T-helper 2 cell (primary cell): ENCODE measurements at regions not wholly inside any gene's neighbourhood (a gene's known extent, or its start where the extent isn't known, plus 50 kb on each side); places are given as distances from the start of the nearest gene placed in this dataset.
"Not testable (repeated sequence)": the region's sequence is repeated elsewhere in the genome, so short reads cannot be mapped to it uniquely, and the experiment has no call there.

Source experiments
- DNase-seq, 5 experiments: peaks; one replicate each; pipeline versions ENCODE4 v3.0.0 to v3.0.0-alpha.2; 2012 to 2022

DNA sequence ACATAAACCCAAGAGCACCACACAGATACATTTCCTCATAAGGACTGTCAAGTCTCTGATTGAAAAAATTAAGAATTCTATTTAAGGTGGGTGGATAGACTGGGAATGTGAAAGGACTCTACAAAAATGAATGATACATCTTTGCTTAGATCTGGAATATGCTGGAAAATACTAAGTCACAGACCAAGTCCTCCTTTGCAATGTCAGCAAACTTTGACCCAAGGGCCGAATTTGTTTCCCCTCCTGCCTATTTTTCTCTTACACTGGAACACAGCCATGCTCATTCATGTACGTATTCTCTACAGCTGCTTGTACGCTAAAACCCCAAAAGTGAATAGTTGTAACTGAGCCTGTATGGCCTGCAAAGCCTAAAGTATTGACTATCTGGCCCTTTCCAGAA lies 180.7 kb downstream of the ADSS2 start:
- DNase-seq: no peak

DNA sequence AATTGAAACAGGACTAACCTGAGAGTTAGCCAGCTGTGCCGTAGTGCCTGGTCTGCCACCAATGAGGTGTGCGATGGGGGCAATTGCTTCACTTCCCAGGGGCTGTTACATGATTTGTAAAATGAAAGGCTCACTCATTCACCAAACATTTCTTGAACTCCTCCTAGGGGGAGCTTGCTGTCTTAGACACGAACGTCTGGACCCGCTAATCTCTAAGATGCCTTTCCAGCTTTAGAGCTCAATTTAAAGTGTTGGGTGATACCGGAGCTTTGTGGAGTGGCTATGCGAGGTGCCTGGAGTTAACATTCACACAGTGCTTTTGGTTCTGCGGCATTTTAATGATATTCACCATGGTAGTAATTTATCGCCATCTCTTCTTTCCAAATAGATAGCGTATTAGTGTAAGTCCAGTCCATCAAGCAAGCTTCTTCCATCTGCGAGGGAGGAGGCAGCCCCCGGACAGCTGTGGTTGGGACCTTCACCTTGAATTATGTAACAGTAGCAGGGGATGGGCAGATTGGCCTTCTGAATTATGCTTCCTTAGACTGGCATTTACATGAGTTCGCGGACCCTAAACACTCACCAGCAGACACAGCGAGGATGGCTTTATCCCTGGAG lies 179.9 kb downstream of the ADSS2 start:
- no peak for DNase-seq

DNA sequence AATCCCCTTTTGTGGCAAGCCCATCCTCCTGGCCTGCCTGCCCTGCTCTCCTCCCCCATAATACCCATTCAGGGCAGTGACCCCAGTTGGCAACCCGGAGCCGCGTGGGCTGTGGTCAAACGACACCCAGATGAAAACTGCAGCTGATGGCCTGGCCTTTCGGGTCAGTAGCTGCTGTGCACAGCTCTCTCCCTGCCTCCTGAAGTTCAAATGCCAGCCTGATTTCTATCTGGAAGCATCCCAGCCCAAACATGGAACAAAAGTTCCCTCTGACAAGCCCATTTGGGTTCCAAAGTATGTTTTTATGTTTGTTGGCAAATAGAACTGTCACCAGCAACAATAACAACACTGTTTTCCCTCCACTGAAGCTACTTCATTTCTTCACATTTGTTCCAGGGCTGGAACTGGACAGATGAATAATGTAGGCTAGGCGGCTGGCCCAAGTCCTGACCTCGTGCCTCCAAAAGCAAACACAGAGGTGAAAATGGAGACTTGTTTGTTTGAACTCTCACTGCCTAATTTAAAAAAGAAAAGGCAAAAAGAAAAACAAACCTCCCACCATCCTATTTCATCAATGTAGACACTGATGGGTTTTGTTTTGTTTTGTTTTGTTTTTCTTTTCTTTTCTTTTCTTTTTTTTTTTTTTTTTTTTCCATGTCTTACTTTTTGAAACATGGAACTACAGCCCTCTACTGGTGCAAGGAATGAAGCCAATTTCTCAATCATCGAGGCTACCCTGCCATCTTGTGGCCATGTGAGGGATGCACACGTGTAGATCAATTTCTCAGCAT lies 179.0 kb downstream of the ADSS2 start:
- peak in 4 of 5 experiments; percentile 29 to 75 (median 44) for DNase-seq

DNA sequence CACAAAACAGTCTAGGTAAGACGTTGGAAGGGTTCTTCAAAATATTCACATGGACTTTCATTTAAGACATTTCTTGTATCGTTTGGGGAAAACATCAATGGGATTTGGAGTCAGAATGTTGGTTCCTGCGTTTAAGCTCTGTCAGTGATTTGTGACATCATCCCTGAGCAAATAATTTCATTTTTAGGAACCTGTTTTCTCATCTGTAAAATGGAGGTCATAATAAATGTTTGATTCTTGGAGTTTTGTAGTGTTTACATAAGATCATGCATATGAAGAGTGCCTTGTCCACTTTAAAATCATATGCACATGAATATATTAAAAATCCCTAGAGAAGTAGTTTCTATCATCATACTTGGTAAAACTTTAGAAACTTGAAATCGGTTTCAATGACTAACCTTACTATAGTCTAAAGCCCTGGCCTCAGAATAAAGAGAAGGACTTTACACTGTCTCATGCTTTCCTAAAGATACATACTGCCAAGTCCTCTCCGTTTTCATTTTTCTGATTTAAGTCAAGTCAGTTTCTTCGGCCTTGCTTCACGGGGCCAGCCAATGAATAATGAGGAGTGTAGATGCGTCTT lies 178.4 kb downstream of the ADSS2 start:
- no peak for DNase-seq

DNA sequence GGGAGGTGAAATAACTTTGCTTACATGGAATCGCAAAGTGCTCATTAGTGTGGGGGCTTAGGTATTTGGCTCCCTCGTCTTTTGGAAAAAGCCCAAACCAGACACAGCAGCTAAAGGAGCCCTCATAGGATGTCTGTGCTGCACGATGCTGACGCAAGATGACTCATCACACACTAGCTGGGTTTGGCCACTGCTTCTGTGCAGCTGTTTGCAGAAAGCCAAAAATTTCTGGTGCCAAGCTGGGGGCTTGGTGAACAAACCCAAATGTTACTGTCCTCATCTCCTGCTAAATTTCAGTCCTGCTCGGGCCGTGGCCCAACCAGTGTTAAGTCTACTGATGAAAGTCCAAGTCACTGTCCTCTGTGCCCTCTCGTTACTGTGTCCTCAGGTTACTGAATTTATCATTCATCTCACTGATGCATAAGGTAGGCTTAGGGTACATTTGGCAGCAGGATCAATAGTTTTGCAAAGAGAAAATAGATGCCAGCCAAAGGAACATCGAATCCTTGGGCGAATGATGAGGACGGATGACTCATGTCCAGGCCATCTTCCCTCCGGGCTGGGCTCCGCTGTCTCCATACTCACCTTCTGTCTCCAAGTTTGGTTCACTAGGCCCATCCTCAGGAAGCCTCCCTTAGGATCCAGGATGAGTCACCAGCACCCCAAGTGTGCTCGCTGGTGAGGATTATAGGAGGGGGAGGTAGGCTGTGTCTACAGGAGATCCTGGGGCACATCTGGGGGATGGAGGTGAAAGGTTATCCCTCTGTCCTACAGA lies 177.7 kb downstream of the ADSS2 start:
- peak in 1 of 5 experiments; percentile 64 for DNase-seq

DNA sequence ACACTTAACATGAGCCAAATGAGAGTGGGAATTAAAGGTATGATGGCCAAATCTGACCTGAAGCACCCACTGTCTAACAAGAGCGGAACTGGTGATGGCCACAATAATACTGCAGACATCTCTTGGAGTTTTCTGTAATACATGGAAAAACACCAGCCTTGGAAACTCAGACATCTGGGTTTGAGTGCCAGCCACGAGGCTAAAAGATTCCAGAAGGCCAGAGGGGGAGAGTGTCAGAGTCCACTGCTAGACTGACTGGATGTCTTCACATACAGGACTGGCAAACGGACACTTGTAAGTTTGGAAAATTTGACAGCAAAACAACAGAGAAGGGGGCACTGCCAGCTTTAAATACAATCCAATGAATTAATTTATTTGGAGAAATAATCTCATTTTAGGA lies 175.1 kb downstream of the ADSS2 start:
- DNase-seq: no peak

DNA sequence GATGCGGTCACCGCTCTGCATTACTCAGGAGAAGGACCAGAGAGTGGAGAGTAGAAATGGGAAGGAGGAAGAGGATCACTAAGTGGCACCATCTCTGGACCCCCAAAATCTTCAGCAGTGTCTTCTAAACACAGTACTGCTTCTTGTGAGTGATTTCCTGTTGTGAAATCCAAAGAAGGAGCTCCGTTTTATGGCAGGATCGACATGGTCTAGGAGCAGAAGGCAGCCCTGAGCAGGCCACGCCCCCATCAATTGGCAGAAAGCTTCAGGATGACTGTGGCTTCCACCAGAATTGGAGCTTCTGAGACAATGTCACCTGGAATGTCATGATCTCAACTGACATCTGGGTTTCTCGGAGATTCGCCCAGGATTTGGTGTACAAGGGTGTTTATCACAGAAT lies 171.5 kb downstream of the ADSS2 start:
- DNase-seq: no peak

DNA sequence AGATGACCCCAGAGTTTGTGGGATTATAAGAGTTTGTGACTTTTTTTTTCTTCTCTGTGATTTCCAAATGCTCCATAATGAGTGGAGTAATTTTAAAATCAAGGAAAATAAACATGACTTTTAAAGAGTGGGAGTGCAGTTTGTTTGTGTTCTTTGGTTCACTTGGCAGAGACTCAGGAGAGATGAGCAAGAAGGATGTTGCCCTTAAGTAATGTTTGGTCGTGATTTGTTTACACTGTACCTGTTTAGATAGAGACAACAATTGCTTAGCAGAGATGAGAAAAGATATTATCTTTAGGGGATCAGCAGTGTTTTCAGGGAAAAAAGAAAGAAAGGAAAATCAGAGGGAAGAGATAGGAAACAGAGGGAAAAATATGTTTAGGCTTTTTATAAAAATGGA lies 170.8 kb downstream of the ADSS2 start:
- DNase-seq: no peak

DNA sequence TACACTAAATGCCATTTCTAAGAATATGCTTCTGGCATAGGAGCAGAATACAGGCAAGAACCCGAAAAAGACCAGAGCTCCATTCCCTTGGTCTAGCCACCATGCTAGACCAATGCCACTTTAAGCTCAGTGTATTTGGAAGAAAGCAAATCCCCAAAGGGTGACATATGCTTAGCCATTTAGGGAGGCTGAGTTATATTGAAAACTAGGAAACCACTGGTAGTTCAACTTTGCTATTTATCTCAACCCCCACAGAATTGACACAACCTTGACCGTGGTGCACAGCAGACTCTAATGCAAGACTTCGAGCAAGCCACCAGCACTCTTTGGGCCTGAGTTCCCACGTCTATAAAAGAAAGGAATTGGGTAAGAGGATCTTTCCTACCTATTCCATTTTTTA lies 167.9 kb downstream of the ADSS2 start:
- no peak for DNase-seq

DNA sequence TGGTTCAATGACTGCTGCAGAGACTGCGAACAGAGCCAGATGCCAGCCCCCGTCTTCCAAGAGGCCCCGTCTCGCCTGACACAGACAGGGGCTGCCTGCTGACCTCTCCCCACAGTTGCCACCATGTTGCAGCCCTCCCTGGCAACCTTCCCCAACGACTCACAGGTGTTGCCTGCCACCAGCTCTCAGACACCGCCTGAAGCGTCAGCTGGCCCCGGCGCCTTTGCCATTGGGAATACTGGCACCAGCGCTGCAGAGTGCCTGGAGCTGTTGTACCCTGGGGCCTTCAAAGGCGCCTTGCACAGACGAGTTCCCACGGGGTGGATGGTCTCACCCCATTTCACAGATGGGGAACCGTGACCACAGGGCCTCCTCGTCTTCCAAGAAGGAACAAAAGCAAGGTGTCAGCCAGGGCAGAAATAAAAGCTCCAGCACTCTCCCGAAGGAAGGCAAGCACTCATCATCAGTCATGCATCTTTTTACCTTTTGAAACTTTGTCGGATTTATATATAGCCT lies 167.0 kb downstream of the ADSS2 start:
- DNase-seq: no peak

DNA sequence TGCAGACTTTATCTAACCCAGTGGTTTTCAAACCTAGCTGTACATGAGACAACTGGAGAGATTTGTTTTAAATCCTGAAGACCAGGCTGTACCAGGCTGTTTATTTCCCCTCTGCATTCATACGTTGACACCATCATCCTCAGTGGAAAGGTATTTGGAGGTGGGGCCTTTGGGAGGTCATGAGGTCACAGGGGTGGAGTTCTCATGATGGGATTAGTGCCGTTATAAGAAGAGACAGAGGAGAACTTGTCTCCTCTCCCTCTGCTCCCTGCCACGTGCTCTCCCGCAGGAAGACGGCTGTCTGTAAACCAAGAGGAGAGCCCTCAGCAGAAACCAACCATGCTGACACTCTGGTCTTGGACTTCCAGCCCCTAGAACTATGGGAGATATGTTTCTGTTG lies 165.4 kb downstream of the ADSS2 start:
- DNase-seq: no peak

DNA sequence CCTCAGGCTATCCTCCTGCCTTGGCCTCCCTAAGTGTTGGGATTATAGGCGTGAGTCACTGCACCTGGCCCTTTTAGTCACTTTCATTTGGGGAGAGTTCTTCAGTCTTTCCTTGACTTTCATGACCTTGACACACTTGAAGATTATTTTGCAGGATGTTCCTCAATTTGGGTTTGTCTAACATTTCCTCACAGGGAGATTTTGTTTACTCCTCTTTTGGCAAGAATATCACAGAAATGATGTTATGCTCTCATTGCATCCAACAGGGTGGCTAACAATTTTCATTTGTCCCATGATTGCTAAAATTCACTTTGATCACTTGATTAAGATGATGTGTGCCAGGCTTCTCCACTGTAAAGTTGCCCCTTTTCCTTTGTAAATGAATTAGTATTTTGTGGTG lies 164.0 kb downstream of the ADSS2 start:
- no peak for DNase-seq

DNA sequence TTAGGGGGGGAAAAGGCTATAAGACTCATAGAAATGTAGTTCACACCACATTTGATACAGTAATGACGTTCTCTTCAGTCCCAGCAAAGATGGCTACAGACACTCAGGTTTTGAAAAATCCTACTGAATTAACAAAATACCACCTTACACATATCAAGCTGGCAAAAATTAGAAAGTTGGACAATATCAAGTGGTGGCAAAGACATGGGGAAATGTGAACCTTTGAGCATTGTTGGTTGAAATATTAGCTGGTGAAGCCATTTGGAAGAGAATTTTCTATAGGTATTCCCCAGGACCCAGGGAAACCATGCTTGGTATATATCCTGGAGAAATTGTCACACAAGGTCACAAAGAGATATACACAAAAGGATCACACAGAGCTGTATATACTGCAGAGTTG lies 163.0 kb downstream of the ADSS2 start:
- DNase-seq: no peak

DNA sequence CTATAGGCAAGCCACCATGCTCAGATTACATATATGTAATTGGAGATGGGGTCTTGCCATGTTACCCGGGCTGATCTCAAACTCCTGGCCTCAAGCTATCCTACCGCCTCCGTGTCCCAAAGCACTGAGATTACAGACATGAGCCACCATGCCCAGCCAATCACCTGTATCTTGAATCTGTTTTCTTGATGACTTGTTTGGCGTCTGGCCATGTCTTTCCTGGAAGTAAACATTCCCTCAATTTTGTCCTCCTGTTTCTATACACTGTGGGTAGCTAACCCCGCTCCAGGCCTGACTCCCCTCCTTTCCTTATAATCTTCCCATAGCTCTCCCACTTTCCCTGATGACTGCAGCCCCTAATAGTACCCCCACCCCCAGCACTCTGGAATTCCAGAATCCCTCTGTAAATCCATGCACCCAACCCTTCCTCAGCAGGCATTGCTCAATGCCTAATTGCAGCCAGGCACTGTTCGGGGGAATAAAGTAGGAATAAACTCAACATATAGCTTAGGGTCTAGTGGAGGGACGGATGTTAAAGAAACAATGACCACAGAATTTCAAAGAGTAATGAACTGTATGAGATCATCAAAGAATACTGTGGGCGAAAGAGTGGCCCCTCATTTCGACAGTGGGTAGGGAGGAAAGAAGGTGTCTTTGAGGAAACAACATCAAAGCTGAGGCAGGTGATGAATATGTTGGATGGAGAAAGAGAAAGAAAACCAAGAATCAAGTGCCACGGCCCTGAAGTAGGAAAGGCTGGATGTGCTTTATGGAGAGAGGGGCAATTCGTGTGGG lies 161.5 kb downstream of the ADSS2 start:
- no peak for DNase-seq

DNA sequence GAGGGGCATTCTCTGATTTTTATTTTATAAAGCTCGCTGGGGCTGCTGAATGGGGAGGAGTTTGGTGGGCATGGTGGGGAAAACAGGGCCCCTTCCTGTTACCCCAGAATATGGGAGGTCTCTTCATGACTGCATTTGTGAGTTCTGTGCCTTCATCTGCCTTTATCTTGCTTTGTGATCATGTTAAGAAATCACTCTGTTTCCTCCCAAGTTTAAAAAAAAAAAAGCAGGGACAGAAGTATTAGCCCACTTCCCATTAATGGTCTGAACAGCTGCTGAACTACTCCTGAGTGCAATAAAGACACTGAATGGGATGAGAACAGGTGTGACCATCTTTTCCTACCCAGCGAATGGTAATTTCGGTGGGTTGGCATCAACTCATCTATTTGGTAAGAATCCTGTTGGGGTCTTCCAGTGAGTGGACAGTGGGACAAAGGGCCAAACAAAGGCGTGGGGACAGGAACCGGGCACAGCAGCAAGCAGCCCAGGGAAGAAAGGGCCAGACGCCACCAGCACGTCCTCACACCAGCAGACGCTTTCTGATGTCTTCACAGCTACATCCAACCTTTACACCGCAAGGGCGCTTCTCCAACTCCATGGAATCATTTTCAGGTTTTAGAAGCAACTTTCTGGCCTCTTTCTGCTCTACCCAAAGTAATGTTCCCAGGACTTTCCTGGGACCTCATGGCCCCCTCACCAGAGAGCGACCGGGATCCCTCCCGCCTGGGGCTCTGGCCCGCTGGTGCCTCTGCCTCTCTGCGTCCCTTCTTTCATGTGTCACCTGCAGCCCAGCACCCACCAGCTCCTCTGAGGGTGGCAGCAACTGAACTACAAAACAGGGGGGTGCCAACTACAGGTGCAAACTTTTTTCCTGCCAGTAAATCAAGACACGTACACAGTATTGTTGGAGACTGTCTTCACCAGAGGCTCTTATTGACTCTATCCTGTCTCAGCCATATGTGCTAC lies 160.2 kb downstream of the ADSS2 start:
- DNase-seq: peak in 1 of 5 experiments; percentile 25

DNA sequence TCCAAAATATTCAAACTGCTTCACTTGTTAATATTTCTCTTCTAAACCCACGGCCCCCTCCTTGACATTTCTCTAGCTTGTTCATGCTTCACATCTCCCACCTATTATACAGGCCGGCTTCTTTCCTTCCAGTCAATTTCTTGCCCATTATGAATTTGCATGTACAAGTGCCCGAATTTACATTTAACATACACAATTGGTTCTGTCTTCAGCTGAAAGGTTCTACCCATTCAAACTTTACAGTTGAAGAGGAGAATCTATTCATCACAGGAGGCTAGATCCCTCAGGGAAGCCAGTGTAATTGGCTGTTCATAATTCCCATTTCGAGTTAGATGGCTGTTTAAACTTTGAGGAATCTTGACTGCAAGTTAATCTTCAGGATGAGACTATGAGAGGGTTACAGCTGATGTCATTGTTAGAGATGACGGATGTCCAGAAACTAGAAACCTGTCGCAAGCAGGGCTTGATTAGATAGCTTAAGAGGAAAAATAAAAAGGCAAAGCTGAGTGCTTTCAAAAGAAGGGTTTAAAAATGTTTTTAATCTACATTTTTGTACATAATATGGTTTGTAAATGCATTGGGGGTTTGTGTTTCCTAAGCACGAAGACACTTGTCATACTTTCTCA lies 157.0 kb downstream of the ADSS2 start:
- DNase-seq: no peak

DNA sequence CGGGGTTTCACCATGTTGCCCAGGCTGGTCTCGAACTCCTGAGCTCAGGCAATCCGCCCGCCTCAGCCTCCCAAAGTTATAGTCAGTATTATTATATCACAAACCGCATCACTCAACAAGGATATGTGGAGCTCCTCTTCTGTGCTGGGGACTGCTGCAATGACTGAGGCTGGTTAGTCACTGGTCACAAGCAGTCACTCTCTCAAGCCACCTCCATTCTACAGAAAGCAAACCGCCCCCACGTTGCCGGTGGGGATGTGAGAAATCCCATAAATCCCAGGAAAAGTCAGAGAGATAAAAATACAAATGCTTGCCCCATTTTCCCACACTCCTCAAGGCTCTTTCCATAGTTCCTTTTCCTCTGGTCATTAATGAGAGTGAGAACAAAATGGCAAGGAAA lies 155.7 kb downstream of the ADSS2 start:
- DNase-seq: no peak

DNA sequence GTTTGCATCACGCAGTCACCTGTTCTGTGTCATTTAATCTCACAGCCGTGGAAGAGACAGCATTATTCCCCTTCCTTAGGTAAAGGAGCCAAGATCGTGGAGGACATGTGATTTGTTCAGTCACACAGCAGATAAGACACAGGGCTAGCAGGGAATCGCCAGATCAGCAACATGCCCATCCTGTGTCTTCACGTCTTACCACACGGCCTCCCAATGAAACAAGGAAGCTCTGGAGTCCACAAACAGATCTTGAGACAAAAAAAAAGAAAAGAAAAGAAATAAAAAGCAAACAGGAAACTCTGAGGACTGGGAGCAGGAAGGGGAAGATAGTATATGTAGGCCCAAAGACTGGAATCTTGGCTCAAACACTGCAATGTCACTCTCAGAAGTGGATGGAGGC lies 155.3 kb downstream of the ADSS2 start:
- no peak for DNase-seq

DNA sequence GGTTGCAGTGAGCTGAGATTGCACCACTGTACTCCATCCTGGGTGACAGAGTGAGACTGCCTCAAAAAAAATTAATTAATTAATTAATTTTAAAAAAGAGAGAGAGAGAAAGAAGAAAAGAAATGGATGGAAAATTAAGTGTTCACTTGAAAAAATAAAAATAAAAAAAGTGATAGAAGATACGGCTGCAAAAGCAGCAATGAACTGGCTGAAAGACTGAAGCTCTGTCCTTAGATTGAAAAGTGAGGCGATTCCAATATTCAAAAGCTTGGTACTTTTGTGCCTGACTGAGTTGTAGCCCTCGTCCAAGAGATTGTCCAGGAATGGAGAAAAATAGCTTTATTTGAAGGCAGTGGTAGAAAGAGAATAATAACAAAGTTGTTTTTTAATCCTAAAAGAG lies 154.6 kb downstream of the ADSS2 start:
- DNase-seq: no peak

DNA sequence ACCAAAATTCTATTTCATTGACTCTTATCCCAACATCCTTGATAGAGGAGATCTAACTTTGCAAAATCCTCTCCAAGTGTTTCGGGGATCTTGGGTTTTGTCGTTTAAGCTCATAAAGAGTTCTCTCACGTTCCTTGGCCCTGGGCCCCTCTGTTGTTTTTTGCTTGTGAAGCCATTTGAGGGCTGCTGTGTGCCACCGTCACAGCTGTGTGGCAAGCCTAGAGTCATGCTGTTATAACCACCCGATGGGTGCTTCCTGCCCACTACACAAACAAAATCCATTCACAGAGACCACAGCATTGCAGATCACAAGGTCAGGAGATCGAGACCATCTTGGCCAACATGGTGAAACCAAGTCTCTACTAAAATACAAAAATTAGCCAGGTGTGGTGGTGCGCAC lies 154.1 kb downstream of the ADSS2 start:
- no peak for DNase-seq

DNA sequence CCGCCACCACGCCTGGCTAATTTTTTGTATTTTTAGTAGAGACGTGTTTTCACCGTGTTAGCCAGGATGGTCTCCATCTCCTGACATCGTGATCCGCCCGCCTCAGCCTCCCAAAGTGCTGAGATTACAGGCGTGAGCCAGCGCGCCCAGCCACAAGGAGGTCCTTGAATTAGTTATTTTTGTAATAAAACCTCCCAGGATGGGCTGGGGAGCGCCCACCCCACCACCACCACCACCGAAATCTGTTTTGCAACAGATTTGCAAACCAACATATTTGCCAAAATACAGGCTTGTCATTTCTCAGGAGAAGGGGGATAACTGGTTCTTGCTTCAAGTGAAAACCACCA lies 151.7 kb downstream of the ADSS2 start:
- DNase-seq: not testable (repeated sequence)
